GM10266 (cell line): ENCODE measurements at regions not wholly inside any gene's neighbourhood (a gene's known extent, or its start where the extent isn't known, plus 50 kb on each side); places are given as distances from the start of the nearest gene placed in this dataset.

Experiments
- DNase-seq: peaks from one replicate; pipeline ENCODE4 v3.0.0; 2012; ENCODE audit errors: extremely low spot score
- TF ChIP-seq, protein P1 (sequence below): IDR thresholded peaks from 2 replicates; pipeline ENCODE4 v1.5.1; 2012; ENCODE audit warnings: mild to moderate bottlenecking, low read depth; ENCODE audit not compliant: control insufficient read depth, insufficient read depth; ENCODE audit errors: missing control alignments

GRCh38 chr9:81103597-81104471 is 585.5 kb downstream of the TLE1 start:
- TF ChIP-seq, protein P1, sequence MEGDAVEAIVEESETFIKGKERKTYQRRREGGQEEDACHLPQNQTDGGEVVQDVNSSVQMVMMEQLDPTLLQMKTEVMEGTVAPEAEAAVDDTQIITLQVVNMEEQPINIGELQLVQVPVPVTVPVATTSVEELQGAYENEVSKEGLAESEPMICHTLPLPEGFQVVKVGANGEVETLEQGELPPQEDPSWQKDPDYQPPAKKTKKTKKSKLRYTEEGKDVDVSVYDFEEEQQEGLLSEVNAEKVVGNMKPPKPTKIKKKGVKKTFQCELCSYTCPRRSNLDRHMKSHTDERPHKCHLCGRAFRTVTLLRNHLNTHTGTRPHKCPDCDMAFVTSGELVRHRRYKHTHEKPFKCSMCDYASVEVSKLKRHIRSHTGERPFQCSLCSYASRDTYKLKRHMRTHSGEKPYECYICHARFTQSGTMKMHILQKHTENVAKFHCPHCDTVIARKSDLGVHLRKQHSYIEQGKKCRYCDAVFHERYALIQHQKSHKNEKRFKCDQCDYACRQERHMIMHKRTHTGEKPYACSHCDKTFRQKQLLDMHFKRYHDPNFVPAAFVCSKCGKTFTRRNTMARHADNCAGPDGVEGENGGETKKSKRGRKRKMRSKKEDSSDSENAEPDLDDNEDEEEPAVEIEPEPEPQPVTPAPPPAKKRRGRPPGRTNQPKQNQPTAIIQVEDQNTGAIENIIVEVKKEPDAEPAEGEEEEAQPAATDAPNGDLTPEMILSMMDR = no peak
- no peak for DNase-seq

- no peak for DNase-seq
- TF ChIP-seq, protein P1 = no peak
Observed at GRCh38 chr9:81097131-81097847, 592.1 kb downstream of the TLE1 start.

DNA sequence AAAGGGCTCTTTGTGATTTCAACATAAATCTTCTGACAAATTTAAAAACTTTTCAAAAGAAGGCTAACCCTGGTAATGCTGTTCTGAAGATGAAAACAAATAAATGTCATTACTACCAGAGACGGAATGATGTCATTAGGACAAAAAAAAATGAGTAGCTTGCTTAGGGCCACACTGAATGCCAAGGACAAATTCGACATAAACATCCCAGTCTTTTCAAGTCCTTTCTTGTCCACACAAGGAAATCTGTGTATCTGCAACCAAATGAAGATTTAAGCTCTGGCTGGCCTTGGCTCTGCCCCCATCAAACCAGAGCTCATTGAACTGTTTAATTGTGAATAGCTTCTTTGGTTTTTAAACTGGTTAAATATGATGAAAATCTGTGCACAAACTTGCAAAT is 592.7 kb downstream of the TLE1 start:
- TF ChIP-seq, protein P1 = no peak
- DNase-seq = no peak

DNA sequence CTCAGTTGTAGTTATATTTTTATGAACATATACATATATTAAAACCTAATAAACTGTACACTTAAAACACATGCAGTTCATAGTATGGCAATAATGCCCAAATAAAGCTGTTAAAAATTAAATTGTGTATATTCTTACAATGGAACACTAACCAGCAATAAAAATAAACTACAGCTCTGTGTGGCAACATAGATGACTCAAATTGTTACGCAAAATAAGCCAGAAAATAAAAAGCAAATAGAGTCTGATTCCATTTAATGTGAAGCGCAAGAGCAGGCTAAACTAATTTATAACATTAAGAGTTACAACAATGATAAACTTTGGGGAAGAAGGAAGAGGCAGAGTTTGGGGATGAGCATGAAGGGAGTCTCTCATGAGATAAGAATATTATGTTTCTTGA is 597.3 kb downstream of the TLE1 start:
- DNase-seq = no peak
- TF ChIP-seq, protein P1 = no peak

- DNase-seq = no peak
- TF ChIP-seq, protein P1 = no peak
Observed at GRCh38 chr9:81088341-81088740, 601.0 kb downstream of the TLE1 start.

GRCh38 chr9:81086416-81086815 is 602.9 kb downstream of the TLE1 start:
- no peak for DNase-seq
- TF ChIP-seq, protein P1 = no peak

- no peak for DNase-seq
- TF ChIP-seq, protein P1 = no peak
Observed at GRCh38 chr9:81083854-81084512, 605.4 kb downstream of the TLE1 start.
